H1 (cell line): ENCODE measurements at regions not wholly inside any gene's neighbourhood (a gene's known extent, or its start where the extent isn't known, plus 50 kb on each side); places are given as distances from the start of the nearest gene placed in this dataset.

ENCODE experiments used
- CTCF ChIA-PET: fragments of 300-600 bp; sonication (Branson Sonifier 250); formaldehyde crosslinking; loops from one replicate; lab custom pipeline; 2021; ENCODE audit not compliant: partially characterized antibody; lab: Charles Lee
- POLR2A ChIA-PET: fragments of 300-600 bp; sonication (Branson Sonifier 250); formaldehyde crosslinking; loops from one replicate; lab custom pipeline; 2021; ENCODE audit warnings: inconsistent platforms; ENCODE audit not compliant: partially characterized antibody; lab: Charles Lee
- DNase-seq, 2 experiments: peaks; one replicate each; pipeline versions ENCODE4 v3.0.0 to v3.0.0-alpha.2; 2010 to 2022; ENCODE audit warnings: low spot score in 2 of 2, low read depth in 1 of 2, mixed read lengths in 1 of 2
- FAIRE-seq: peaks from 2 replicates; lab custom pipeline; 2011; peaks lifted over from hg19 to GRCh38; lab: Jason Lieb, UNC
- H2AFZ ChIP-seq: 2 replicates; pipeline ENCODE4 v1.8.1; 2012; ENCODE audit warnings: low read length, inconsistent platforms
- H2AK5ac ChIP-seq: 2 replicates; pipeline ENCODE4 v1.6.1; 2013; ENCODE audit warnings: low read depth, low read length
- H2BK120ac ChIP-seq: replicated peaks from 2 replicates; pipeline ENCODE3; 2013; ENCODE audit warnings: low read depth, low read length, inconsistent platforms
- H2BK12ac ChIP-seq: 2 replicates; pipeline ENCODE4 v1.6.1; 2013; ENCODE audit warnings: low read depth, low read length
- H2BK15ac ChIP-seq: 2 replicates; pipeline ENCODE4 v1.6.1; 2013; ENCODE audit warnings: low read length
- H2BK20ac ChIP-seq: 2 replicates; pipeline ENCODE4 v1.6.1; 2013; ENCODE audit warnings: low read length
- H2BK5ac ChIP-seq: 2 replicates; pipeline ENCODE4 v1.6.1; 2013; ENCODE audit warnings: low read depth, low read length
- H3K14ac ChIP-seq: 2 replicates; pipeline ENCODE4 v1.6.1; 2013; ENCODE audit warnings: inconsistent platforms; ENCODE audit not compliant: insufficient read length
- H3K18ac ChIP-seq: 2 replicates; pipeline ENCODE4 v1.6.1; 2013; ENCODE audit warnings: low read length; ENCODE audit errors: extremely low read depth
- H3K23ac ChIP-seq: 2 replicates; pipeline ENCODE4 v1.6.1; 2013; ENCODE audit warnings: inconsistent platforms; ENCODE audit not compliant: insufficient read length
- H3K23me2 ChIP-seq: 2 replicates; pipeline ENCODE4 v1.6.1; 2013; ENCODE audit warnings: low read depth, low read length
- H3K27ac ChIP-seq: 2 replicates; pipeline ENCODE4 v1.6.1; 2011; ENCODE audit warnings: low read depth, low read length, inconsistent platforms
- H3K27me3 ChIP-seq, 4 experiments: replicated peaks in 1 of 4; 1 replicate in 1 of 4; 2 replicates in 3 of 4; pipeline versions ENCODE4 v1.6.1 to v1.8.1; 2011 to 2013; ENCODE audit warnings: low read length in 3 of 4, mild to moderate bottlenecking in 3 of 4, inconsistent platforms in 2 of 4, mixed read lengths in 2 of 4, moderate library complexity in 1 of 4; ENCODE audit not compliant: control insufficient read depth in 3 of 4, insufficient read depth in 3 of 4; ENCODE audit errors: extremely low read depth in 1 of 4
- H3K36me3 ChIP-seq, 4 experiments: 2 replicates each; pipeline versions ENCODE4 v1.6.1 to v1.8.1; 2011 to 2013; ENCODE audit warnings: mild to moderate bottlenecking in 4 of 4, low read length in 3 of 4, moderate library complexity in 2 of 4, control low read depth in 1 of 4, inconsistent platforms in 1 of 4; ENCODE audit not compliant: insufficient read depth in 4 of 4, control insufficient read depth in 2 of 4
- H3K4ac ChIP-seq: replicated peaks from 2 replicates; pipeline ENCODE3; 2013; ENCODE audit warnings: low read length, low read depth, mixed read lengths, inconsistent platforms; ENCODE audit not compliant: insufficient read length
- H3K4me1 ChIP-seq, 4 experiments: replicated peaks in 1 of 4; 1 replicate in 1 of 4; 2 replicates in 3 of 4; pipeline versions ENCODE4 v1.6.1 to v1.8.1; 2011 to 2013; ENCODE audit warnings: low read length in 3 of 4, inconsistent platforms in 2 of 4, mixed read lengths in 1 of 4; ENCODE audit not compliant: insufficient read depth in 4 of 4, control insufficient read depth in 3 of 4
- H3K4me2 ChIP-seq, 2 experiments: 2 replicates each; pipeline versions ENCODE4 v1.6.1 to v1.8.1; 2011 to 2013; ENCODE audit warnings: low read depth in 2 of 2, low read length in 2 of 2, control low read depth in 1 of 2, inconsistent platforms in 1 of 2, mild to moderate bottlenecking in 1 of 2; ENCODE audit not compliant: insufficient read depth in 1 of 2
- H3K4me3 ChIP-seq, 4 experiments: fragments of 200-600, 300-600 bp in 1 of 4; sonication (generic), shearing (Covaris generic), sonication (Bioruptor Twin) in 1 of 4; 2 replicates each; pipeline versions ENCODE4 v1.5.1 to v1.8.1; 2011 to 2016; ENCODE audit warnings: low read length in 4 of 4, low read depth in 3 of 4, control low read depth in 2 of 4, inconsistent platforms in 2 of 4, mild to moderate bottlenecking in 2 of 4, mixed read lengths in 1 of 4, moderate library complexity in 1 of 4; ENCODE audit not compliant: insufficient read depth in 2 of 4; ENCODE audit errors: extremely low read depth in 1 of 4
- H3K56ac ChIP-seq: replicated peaks from 2 replicates; pipeline ENCODE3; 2013; ENCODE audit warnings: low read depth, mild to moderate bottlenecking, mixed read lengths, low read length, inconsistent platforms; ENCODE audit not compliant: insufficient read length
- H3K79me1 ChIP-seq: 2 replicates; pipeline ENCODE4 v1.6.1; 2013; ENCODE audit warnings: low read depth, low read length, control low read depth
- H3K79me2 ChIP-seq, 2 experiments: 2 replicates each; pipeline versions ENCODE4 v1.6.1 to v1.8.1; 2012 to 2013; ENCODE audit warnings: low read length in 2 of 2, mild to moderate bottlenecking in 2 of 2, inconsistent platforms in 1 of 2; ENCODE audit not compliant: insufficient read depth in 2 of 2, control insufficient read depth in 1 of 2
- H3K9ac ChIP-seq, 4 experiments: replicated peaks in 1 of 4; 1 replicate in 1 of 4; 2 replicates in 3 of 4; pipeline versions ENCODE4 v1.6.1 to v1.8.1; 2011 to 2013; ENCODE audit warnings: low read depth in 3 of 4, low read length in 3 of 4, control low read depth in 2 of 4, mild to moderate bottlenecking in 2 of 4, moderate library complexity in 2 of 4, inconsistent platforms in 1 of 4; ENCODE audit errors: extremely low read depth in 1 of 4
- H3K9me3 ChIP-seq, 2 experiments: 2 replicates each; pipeline versions ENCODE4 v1.6.1 to v1.8.1; 2012 to 2013; ENCODE audit warnings: mild to moderate bottlenecking in 2 of 2, moderate library complexity in 2 of 2, control low read depth in 1 of 2, inconsistent platforms in 1 of 2, low read depth in 1 of 2, low read length in 1 of 2, mixed read lengths in 1 of 2; ENCODE audit not compliant: insufficient read depth in 2 of 2
- H4K20me1 ChIP-seq, 2 experiments: replicated peaks in 1 of 2; 2 replicates each; pipeline versions ENCODE3 to v1.8.1; 2011 to 2013; ENCODE audit warnings: inconsistent platforms in 2 of 2, low read length in 2 of 2, mild to moderate bottlenecking in 1 of 2; ENCODE audit not compliant: insufficient read depth in 2 of 2, control insufficient read depth in 1 of 2
- H4K5ac ChIP-seq: 2 replicates; pipeline ENCODE4 v1.6.1; 2013; ENCODE audit warnings: low read length, low read depth, mixed read lengths, inconsistent platforms; ENCODE audit not compliant: insufficient read length
- H4K8ac ChIP-seq: 2 replicates; pipeline ENCODE4 v1.8.0; 2013; ENCODE audit warnings: mild to moderate bottlenecking, moderate library complexity, low read length, inconsistent platforms; ENCODE audit not compliant: insufficient read depth; ENCODE audit errors: extremely low read depth
- H4K91ac ChIP-seq: replicated peaks from 2 replicates; pipeline ENCODE3; 2013; ENCODE audit warnings: low read length, mixed read lengths, inconsistent platforms; ENCODE audit not compliant: insufficient read length
- ASH2L ChIP-seq: fragments of 200-600, 300-600 bp; sonication (generic); IDR thresholded peaks from one replicate; pipeline ENCODE4 v1.7.1; 2017; ENCODE audit warnings: low read length
- BACH1 ChIP-seq: IDR thresholded peaks from 2 replicates; pipeline ENCODE4 v1.6.1; 2012; ENCODE audit warnings: low read length, improper control_type of control experiment
- CBX8 ChIP-seq: fragments of 300-800, 300-1000 bp; sonication (generic); IDR thresholded peaks from 2 replicates; pipeline ENCODE4 v1.7.1; 2016; ENCODE audit warnings: low read depth, low read length, borderline replicate concordance
- CHD2 ChIP-seq: IDR thresholded peaks from 2 replicates; pipeline ENCODE4 v1.6.1; 2012; ENCODE audit warnings: low read length, improper control_type of control experiment
- CREB1 ChIP-seq: IDR thresholded peaks from 2 replicates; pipeline ENCODE4 v1.6.1; 2012; ENCODE audit warnings: inconsistent platforms
- CTBP2 ChIP-seq: IDR thresholded peaks from 2 replicates; pipeline ENCODE4 v1.7.0; 2011; ENCODE audit warnings: borderline replicate concordance, mild to moderate bottlenecking, moderate library complexity, mixed read lengths, low read length; ENCODE audit not compliant: insufficient read depth, insufficient read length
- KDM4A ChIP-seq: IDR thresholded peaks from one replicate; pipeline ENCODE4 v1.7.1; 2012; ENCODE audit warnings: low read depth, mild to moderate bottlenecking, moderate library complexity, low read length, inconsistent platforms; ENCODE audit not compliant: severe bottlenecking
- POU5F1 ChIP-seq: IDR thresholded peaks from 2 replicates; pipeline ENCODE4 v1.6.1; 2011; ENCODE audit warnings: low read depth, mild to moderate bottlenecking, low read length, moderate library complexity
- SRF ChIP-seq: IDR thresholded peaks from 2 replicates; pipeline ENCODE4 v1.6.1; 2011; ENCODE audit warnings: mild to moderate bottlenecking, low read depth, low read length, moderate library complexity
- YY1 ChIP-seq: IDR thresholded peaks from 2 replicates; pipeline ENCODE4 v1.6.1; 2011; ENCODE audit warnings: low read depth, mild to moderate bottlenecking, low read length
- WGBS, 2 experiments: shearing (Covaris generic) in 1 of 2; methylation state at CpG; one replicate each; pipeline versions ENCODE4 v1.1.6 to v1.1.7; 2013 to 2015; ENCODE audit warnings: low lambda C conversion rate in 2 of 2, mixed read lengths in 2 of 2, inconsistent platforms in 1 of 2, low coverage in 1 of 2, missing lambda C conversion rate in 1 of 2; ENCODE audit not compliant: insufficient replicate concordance in 2 of 2, insufficient coverage in 1 of 2, insufficient read length in 1 of 2; ENCODE audit errors: extremely low coverage in 1 of 2, missing lambda C conversion rate in 1 of 2; 5-methylcytosine and 5-hydroxymethylcytosine counted together
- TF ChIP-seq, protein P1 (sequence below): IDR thresholded peaks from 2 replicates; pipeline ENCODE4 v1.6.1; 2011; ENCODE audit warnings: low read depth, mild to moderate bottlenecking, low read length; ENCODE audit not compliant: insufficient read depth
- TF ChIP-seq, protein P2 (sequence below): IDR thresholded peaks from 2 replicates; pipeline ENCODE4 v1.6.1; 2012; ENCODE audit warnings: inconsistent platforms

DNA sequence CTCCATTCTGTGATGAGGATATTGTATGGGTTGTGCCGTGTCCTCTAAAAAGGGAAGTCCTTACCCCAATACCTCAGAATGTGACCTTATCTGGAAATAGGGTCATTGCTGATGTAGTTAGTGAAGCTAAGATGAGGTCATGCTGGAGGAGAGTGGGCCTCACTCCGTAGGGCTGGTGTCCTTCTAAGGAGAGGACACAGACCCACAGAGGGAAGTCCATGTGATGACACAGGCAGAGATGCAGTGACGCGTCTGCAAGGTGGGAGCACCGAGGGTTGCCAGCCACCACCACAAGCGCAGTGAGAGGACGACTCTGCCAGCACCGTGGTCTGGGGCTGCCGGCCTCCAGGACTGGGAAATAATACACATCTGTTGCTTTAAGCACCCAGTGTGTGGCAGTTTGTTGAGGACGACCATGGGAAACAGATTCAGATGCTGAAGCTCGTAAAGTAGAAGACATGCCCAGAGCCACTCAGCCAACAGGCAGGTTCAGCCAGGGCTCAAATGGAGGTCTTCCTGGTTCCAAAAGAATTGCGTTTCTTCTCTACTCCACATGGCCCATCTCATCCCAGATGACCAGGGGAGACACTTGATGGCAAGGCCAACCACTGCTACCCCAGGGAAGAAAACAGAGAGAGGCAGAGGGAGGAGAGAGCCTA is 59.2 kb upstream of the DUSP22 start:
- Histone ChIP-seq H3K4me1 (peaks cover 0 to 8% (median 6%) of the 10 kb centered on the region in 4 experiments; a peak in 4 of 7 replicates), H2BK20ac (no peak overlapping the region), H3K36me3 (no peaks in the 10 kb centered on the region), H2BK12ac (peak overlapping the region; percentile 17; the same call in 1 of the 2 replicates), H3K79me1 (no peaks in the 10 kb centered on the region), H3K79me2 (no peaks in the 10 kb centered on the region), H2BK15ac (no peak overlapping the region), H2BK5ac (0 out of 2 replicates have a peak overlapping the region, but pooled peaks have one; percentile 24), H3K27ac (no peak overlapping the region), H3K27me3 (no peaks in the 10 kb centered on the region), H3K18ac (no peak overlapping the region), H4K5ac (no peak overlapping the region), H4K8ac (no peak overlapping the region), H3K4ac (no peak overlapping the region), H4K91ac (no peak overlapping the region), H3K9ac (no peak overlapping the region), H3K23ac (no peak overlapping the region), H3K56ac (no peak overlapping the region), H2AK5ac (no peak overlapping the region), H3K4me2 (no peak overlapping the region), H2BK120ac (no peak overlapping the region), H3K9me3 (peaks cover 4 to 5% of the 10 kb centered on the region in 2 experiments; a peak in 3 of 4 replicates), H3K4me3 (no peak overlapping the region), H3K14ac (no peak overlapping the region), H4K20me1 (no peaks in the 10 kb centered on the region), H3K23me2 (no peaks in the 10 kb centered on the region), H2AFZ (no peak overlapping the region)
- 93% methylated on average over 12 of the region's 12 CpGs; no CpG with 5 or more reads in 1 of the 2 experiments for WGBS, 2 experiments
- CTCF ChIA-PET, result interaction anchor here (0.8 to 8.7 kb wide), 4 partner anchors 9 to 177 kb away, joined by 3 to 46 read pairs (median 4); no protein-coding TSS in a partner anchor
- FAIRE-seq, result no peak
- no peak for DNase-seq
- POLR2A ChIA-PET, result no interaction called here
- TF ChIP-seq KDM4A, result no peak
- TF ChIP-seq CTBP2, result no peak
- TF ChIP-seq ASH2L, result no peak
- no peak for TF ChIP-seq BACH1
- no peak for TF ChIP-seq YY1
- TF ChIP-seq, protein P1, sequence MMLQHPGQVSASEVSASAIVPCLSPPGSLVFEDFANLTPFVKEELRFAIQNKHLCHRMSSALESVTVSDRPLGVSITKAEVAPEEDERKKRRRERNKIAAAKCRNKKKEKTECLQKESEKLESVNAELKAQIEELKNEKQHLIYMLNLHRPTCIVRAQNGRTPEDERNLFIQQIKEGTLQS, result no peak
- no peak for TF ChIP-seq SRF
- no peak for TF ChIP-seq CHD2
- TF ChIP-seq CREB1, result no peak
- no peak for TF ChIP-seq CBX8
- TF ChIP-seq, protein P2, sequence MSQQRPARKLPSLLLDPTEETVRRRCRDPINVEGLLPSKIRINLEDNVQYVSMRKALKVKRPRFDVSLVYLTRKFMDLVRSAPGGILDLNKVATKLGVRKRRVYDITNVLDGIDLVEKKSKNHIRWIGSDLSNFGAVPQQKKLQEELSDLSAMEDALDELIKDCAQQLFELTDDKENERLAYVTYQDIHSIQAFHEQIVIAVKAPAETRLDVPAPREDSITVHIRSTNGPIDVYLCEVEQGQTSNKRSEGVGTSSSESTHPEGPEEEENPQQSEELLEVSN, result no peak
- TF ChIP-seq POU5F1, result no peak
